Right renal pelvis (tissue), 4 donors: ENCODE measurements at regions not wholly inside any gene's neighbourhood (a gene's known extent, or its start where the extent isn't known, plus 50 kb on each side); places are given as distances from the start of the nearest gene placed in this dataset.
"Not testable (repeated sequence)": the region's sequence is repeated elsewhere in the genome, so short reads cannot be mapped to it uniquely, and the experiment has no call there.

Source experiments
- DNase-seq, 4 donors: peaks; one replicate each; pipeline ENCODE4 v3.0.0-alpha.2; 2013; ENCODE audit warnings: low read depth in 4 of 4, low spot score in 3 of 4, missing footprints in 1 of 4

GRCh38 chr16:60717808-60718207 is 1318.4 kb downstream of the CDH8 start:
- no peak for DNase-seq

- DNase-seq, result no peak
Observed at GRCh38 chr16:60712144-60712543, 1324.1 kb downstream of the CDH8 start.

DNA sequence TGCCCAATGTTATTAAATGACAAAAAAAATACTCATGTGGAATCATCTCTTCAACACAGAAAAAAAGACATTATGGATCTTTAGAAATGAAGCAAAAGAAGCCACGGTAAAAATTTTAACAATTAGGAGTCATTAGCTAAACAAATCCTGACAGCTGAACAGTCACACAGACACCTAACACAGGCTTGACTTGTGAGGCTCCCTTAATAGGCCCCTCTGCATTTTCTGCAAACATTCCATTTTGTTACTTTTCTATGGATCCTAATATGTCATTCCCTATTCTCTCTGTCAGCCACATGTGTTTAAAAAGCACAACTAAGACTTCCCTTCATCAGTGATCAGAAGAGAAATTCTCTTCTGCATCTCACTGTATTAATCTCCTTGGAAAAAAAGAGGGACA is 1331.5 kb downstream of the CDH8 start:
- DNase-seq, result no peak

DNA sequence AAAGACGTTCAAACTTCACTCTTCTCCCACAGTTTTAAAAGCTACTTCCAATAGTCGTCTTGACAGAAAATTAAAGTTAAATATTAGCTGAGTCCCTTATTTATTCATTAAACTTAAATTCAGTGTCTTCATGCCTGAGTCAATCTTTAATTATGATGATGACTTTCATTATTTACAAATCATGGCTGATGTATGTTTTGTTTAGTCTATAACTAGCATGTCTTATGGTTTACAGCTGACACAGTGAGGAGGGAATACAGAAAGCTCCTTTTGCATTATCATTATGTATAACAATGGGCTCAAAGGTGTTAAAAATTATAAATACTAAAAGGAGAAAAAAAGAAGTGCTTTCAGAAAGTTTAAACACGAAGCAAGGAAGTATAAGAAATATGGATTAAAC is 1333.1 kb downstream of the CDH8 start:
- no peak for DNase-seq

DNA sequence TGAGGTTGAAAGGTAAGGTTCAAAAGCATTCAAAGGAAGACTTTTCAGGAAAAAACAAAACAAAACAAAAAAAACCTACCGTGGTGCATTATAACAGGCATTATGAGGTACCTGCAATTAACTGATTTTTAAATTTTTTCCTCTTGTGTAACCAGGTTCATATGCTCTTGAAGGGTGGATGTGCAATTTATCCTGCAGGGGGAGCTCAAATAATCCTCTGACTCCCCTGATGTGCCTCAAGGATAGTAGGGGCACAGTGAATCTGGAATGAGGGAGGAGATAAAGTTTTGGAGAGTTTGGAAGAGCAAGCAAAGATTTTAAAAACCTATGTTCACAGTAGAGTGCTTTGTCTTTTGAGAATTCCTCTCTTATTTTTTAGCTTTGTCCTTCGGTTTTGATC is 1349.4 kb downstream of the CDH8 start:
- DNase-seq, result no peak

- no peak for DNase-seq
Observed at GRCh38 chr16:60684002-60684401, 1352.2 kb downstream of the CDH8 start.

- no peak for DNase-seq
Observed at GRCh38 chr16:60682219-60682618, 1354.0 kb downstream of the CDH8 start.

DNA sequence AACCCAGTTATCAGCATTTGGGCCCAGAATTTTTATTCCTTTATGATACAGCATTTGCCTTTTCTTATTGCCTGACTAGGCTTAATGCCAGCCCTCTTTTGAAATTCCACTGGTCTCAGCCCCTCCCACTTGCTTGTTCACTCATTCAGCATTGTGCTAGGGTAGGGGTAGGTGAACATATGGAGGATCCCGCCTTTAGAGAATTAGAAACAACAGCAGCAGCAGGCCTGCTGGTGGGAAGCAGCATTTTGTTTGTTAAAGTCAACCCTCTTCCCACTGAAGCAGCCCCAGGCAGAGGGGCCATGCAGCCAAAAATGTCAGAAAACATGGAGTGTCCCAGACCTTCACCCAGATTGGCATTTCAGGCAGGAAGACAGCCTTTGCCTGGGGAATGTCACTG is 1355.2 kb downstream of the CDH8 start:
- DNase-seq, result no peak

- DNase-seq, result no peak
Observed at GRCh38 chr16:60675022-60675421, 1361.2 kb downstream of the CDH8 start.

- no peak for DNase-seq
Observed at GRCh38 chr16:60674241-60674640, 1362.0 kb downstream of the CDH8 start.

DNA sequence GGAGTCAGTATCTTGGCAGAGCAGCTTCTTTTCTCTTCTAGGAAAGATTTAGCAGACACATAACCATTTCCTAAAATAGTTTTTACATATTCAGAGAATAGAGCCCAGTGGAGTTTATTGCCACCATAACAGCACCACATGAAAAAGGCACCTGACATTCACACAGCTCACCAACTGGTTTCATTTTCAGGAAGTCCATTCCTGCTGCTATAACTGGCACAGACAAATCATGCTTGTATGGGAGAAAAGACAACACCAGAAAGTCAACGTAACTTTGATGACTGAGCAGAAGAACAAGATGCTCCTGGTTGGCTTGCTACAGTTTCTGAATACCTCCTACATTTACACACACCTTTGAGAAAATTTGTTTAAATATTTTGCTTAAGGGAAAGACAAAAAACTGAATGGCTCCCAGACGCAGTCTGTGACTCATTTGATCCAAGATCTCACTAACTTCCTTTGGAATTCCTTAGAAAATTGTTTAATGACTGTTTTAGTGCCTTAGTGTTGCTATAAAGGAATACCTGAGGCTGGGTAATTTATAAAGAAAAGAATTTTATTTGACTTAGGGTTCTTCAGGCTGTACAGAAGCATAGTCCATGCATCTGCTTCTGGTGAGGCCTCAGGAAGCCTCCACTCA is 1380.6 kb downstream of the CDH8 start:
- no peak for DNase-seq

GRCh38 chr16:60651346-60651745 is 1384.9 kb downstream of the CDH8 start:
- DNase-seq, result no peak

- no peak for DNase-seq
Observed at GRCh38 chr16:60648290-60648689, 1387.9 kb downstream of the CDH8 start.

- not testable (repeated sequence) for DNase-seq
Observed at GRCh38 chr16:60647388-60647787, 1388.8 kb downstream of the CDH8 start.

- DNase-seq, result no peak
Observed at GRCh38 chr16:60646631-60647030, 1389.6 kb downstream of the CDH8 start.

GRCh38 chr16:60645541-60645940 is 1390.7 kb downstream of the CDH8 start:
- no peak for DNase-seq

DNA sequence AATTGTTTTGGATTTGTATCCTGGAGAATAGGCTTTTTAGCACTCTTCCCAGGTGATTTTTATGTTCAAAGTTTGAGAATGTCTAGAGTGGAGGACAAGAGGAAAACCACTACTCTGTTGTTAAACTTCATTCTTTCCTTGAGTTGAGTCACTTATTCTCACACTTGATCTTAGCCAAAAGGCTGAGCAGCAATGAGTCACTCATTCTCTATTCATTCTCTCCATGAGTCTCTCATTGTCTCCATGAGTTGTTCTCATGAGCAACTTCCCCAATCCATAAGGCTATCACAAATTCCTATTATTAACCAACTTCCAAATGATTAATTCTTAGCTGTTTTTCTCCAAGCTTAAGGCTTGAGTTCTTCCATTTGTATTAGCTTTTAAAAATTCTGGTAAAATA is 1393.3 kb downstream of the CDH8 start:
- DNase-seq, result no peak

DNA sequence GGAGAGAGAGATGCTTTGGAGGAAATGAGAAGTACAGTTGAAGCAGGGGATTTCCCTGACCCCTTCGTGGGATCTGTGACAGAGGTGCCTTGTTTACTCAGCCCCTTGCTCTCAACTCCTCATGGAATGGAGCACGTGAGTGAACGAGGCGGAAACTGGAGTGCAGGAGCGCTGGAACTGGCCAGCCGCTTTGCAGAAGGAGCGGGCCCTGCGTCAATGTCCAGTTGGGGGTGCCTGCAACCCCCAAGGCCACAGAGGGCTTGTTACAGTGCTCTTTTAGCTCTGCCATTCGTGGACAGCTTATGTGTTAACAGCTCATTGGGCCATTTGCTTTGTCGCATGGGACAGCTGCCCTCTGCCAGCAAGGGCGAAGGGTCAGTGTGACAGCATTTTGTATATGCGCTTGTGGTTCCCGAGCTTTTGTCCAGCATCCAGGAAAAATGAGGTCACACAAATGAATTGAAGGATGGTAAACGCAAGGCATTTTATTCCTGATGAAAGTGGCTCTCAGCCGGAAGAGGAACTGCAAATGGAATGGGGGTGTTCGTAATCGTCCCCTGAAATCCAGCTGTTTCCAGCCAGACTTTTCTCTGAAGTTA is 1395.1 kb downstream of the CDH8 start:
- DNase-seq, result no peak

DNA sequence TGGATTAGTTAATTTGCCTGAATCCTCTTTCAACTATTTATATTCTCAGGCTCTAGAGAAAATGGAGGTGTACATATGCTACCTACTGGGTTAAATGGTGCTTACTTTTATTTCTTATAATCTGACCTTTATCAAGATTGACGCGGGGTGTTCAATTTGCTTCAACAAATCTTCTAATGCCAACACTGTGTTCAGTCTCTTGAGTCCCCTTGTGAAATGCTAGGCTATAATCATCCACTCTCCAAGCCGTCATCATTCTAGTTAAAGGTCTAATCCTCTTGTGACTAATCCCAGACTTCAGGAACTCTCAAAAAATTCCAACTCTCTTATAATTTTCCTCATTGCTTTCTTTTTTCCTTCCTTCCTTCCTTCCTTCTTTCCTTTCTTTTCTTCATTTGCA is 1396.2 kb downstream of the CDH8 start:
- no peak for DNase-seq

GRCh38 chr16:60636636-60637035 is 1399.6 kb downstream of the CDH8 start:
- DNase-seq, result not testable (repeated sequence)

DNA sequence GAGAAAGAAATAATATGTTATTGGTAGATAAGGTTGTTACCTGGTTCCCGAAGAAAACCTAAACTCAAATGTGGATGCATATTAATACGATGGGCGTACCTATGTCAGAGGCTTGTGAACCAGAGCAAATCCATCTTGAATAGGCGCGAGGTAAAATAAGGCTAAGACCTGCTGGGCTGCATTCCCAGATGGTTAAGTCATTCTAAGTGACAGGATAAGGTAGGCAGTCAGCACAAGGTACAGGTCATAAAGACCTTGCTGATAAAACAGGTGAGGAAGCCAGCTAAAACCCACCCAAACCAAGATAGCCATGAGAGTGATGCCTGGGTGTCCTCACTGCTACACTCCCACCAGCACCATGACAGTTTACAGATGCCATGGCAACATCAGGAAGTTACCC is 1400.1 kb downstream of the CDH8 start:
- DNase-seq, result peak in 2 of 4 donors; percentile 4 to 12

DNA sequence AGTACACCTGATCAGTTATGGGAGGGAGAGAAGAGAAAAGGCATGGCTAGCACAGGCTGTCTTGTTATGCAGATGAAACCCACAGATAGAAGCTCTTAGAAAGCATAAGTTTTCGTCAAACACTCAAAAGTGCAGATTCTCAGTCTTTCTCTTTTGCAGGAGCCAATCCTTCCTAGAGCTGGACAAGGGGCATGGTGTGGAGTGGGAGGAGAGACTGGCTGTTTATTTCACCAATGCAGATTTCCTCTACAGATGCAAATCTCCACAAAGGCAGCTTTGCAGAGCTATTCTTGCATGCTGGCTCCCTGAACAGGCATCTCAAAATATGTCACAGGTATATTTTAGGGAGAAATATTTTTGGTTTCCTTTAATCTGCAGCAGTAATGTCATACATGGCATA is 1400.7 kb downstream of the CDH8 start:
- DNase-seq, result no peak

- DNase-seq, result no peak
Observed at GRCh38 chr16:60611844-60612243, 1424.4 kb downstream of the CDH8 start.
